HCT116 (cell line): ENCODE measurements at regions not wholly inside any gene's neighbourhood (a gene's known extent, or its start where the extent isn't known, plus 50 kb on each side); places are given as distances from the start of the nearest gene placed in this dataset.

ENCODE experiments used
- ELF1 ChIP-seq: IDR thresholded peaks from 2 replicates; pipeline ENCODE4 v1.6.1; 2012; ENCODE audit warnings: low read depth, borderline replicate concordance
- EZH2 ChIP-seq: fragments of 200-600 bp; sonication (generic); IDR thresholded peaks from 2 replicates; pipeline ENCODE4 v1.6.1; 2017; ENCODE audit warnings: antibody characterized with exemption, mixed run types
- MAX ChIP-seq: IDR thresholded peaks from 2 replicates; pipeline ENCODE4 v1.6.1; 2012
- POLR2AphosphoS5 ChIP-seq: IDR thresholded peaks from 2 replicates; pipeline ENCODE4 v1.6.1; 2011; ENCODE audit warnings: mild to moderate bottlenecking, low read depth, low read length, moderate library complexity
- RAD21 ChIP-seq: IDR thresholded peaks from 2 replicates; pipeline ENCODE4 v1.6.1; 2012; ENCODE audit warnings: low read depth, mild to moderate bottlenecking
- TF ChIP-seq, protein P1 (sequence below), 3 experiments: fragments of 200-600 bp in 1 of 3; sonication (generic) in 1 of 3; IDR thresholded peaks in 2 of 3; conservative IDR thresholded peaks in 1 of 3; 2 replicates each; pipeline ENCODE4 v1.5.1; 2012 to 2017; ENCODE audit warnings: low read depth in 2 of 3, low read length in 2 of 3, antibody characterized with exemption in 1 of 3, borderline replicate concordance in 1 of 3, control low read depth in 1 of 3, mild to moderate bottlenecking in 1 of 3, mixed read lengths in 1 of 3, mixed run types in 1 of 3, moderate library complexity in 1 of 3; ENCODE audit not compliant: insufficient read depth in 1 of 3

DNA sequence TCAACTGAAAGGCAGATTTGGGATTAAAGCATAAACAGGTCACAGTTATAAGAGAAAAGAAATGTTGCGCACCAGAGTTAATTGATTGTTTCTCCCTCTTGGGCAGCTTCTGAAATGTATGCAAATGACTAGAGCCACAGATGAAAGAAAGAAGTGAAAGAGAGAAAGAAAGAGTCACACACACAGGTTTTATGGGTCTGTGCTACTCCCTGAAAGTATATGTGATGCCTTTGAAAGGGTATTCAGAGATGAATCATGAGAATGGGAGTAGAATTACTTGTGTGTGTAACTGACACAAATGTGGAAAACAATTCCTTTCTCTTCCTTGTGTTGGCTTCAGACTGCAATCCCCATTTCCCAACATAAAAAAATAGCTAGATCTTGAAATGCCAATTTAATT is 196.9 kb downstream of the FOXA2 start:
- TF ChIP-seq POLR2AphosphoS5: no peak
- TF ChIP-seq, protein P1, sequence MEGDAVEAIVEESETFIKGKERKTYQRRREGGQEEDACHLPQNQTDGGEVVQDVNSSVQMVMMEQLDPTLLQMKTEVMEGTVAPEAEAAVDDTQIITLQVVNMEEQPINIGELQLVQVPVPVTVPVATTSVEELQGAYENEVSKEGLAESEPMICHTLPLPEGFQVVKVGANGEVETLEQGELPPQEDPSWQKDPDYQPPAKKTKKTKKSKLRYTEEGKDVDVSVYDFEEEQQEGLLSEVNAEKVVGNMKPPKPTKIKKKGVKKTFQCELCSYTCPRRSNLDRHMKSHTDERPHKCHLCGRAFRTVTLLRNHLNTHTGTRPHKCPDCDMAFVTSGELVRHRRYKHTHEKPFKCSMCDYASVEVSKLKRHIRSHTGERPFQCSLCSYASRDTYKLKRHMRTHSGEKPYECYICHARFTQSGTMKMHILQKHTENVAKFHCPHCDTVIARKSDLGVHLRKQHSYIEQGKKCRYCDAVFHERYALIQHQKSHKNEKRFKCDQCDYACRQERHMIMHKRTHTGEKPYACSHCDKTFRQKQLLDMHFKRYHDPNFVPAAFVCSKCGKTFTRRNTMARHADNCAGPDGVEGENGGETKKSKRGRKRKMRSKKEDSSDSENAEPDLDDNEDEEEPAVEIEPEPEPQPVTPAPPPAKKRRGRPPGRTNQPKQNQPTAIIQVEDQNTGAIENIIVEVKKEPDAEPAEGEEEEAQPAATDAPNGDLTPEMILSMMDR (IDR thresholded peaks at IDR 0.05 in 2 of 3, conservative IDR thresholded peaks at IDR 0.05 in 1 of 3; ENCODE audit: borderline replicate concordance in 1 of 3, insufficient read depth in 1 of 3, low read depth in 2 of 3, low read length in 2 of 3): no peak
- no peak for TF ChIP-seq ELF1
- TF ChIP-seq RAD21: no peak
- TF ChIP-seq MAX: no peak
- no peak for TF ChIP-seq EZH2
